ENCODE measurements at regions not wholly inside any gene's neighbourhood (a gene's known extent, or its start where the extent isn't known, plus 50 kb on each side); places are given as distances from the start of the nearest gene placed in this dataset.

DNA sequence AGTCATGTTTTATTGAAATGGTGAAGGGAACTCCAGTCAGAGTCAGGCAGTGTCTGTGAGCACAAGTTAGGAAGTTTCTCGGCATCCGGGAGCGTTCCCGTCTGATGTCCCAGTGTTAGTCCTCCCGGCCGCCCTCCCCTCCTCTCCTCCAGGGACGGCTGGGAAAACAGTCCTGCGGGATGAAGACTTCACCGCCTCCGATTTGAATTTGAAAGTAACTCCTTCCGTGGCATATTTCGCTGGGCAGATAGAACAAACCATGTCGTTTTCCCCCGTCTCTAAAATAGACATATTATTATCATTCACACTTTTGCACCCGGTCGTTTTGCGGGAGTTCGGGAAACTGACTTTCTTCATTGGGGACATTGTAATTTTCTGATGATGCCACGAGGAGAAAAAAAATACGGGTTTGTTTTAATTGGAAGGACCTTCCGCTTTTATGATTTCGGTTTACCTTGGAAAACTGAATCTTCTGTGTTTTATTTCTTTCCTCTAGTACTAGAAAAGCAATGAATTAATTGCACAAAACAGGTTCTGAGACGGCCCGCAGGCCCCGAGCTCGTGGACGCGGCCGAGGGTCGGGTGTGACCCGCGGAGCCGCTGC lies 76.6 kb downstream of the ZIC5 start:
- TF ChIP-seq, protein P1, sequence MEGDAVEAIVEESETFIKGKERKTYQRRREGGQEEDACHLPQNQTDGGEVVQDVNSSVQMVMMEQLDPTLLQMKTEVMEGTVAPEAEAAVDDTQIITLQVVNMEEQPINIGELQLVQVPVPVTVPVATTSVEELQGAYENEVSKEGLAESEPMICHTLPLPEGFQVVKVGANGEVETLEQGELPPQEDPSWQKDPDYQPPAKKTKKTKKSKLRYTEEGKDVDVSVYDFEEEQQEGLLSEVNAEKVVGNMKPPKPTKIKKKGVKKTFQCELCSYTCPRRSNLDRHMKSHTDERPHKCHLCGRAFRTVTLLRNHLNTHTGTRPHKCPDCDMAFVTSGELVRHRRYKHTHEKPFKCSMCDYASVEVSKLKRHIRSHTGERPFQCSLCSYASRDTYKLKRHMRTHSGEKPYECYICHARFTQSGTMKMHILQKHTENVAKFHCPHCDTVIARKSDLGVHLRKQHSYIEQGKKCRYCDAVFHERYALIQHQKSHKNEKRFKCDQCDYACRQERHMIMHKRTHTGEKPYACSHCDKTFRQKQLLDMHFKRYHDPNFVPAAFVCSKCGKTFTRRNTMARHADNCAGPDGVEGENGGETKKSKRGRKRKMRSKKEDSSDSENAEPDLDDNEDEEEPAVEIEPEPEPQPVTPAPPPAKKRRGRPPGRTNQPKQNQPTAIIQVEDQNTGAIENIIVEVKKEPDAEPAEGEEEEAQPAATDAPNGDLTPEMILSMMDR (IDR thresholded peaks at IDR 0.05): no peak
- no peak for TF ChIP-seq POLR2A (IDR thresholded peaks at IDR 0.05)
